ENCODE measurements at regions not wholly inside any gene's neighbourhood (a gene's known extent, or its start where the extent isn't known, plus 50 kb on each side); places are given as distances from the start of the nearest gene placed in this dataset.

- TF ChIP-seq EZH2 (IDR thresholded peaks at IDR 0.05; ENCODE audit: low read length, unreplicated experiment) = no peak
- no peak for TF ChIP-seq CTCF (conservative IDR thresholded peaks at IDR 0.05; ENCODE audit: low read depth, low read length)
- no peak for TF ChIP-seq EZH2phosphoT487 (IDR thresholded peaks at IDR 0.05; ENCODE audit: borderline replicate concordance, low read length)
Observed at GRCh38 chr3:166606988-166607387, 769.8 kb upstream of the BCHE start.
